ENCODE measurements at regions not wholly inside any gene's neighbourhood (a gene's known extent, or its start where the extent isn't known, plus 50 kb on each side); places are given as distances from the start of the nearest gene placed in this dataset.

- TF ChIP-seq CTCF (IDR thresholded peaks at IDR 0.05) (no peak), POLR2A (IDR thresholded peaks at IDR 0.05) (no peak)
These were observed 160.0 kb upstream of the TRIB2 start for GRCh38 chr2:12556762-12557161.
